ENCODE measurements at regions not wholly inside any gene's neighbourhood (a gene's known extent, or its start where the extent isn't known, plus 50 kb on each side); places are given as distances from the start of the nearest gene placed in this dataset.
"Not testable (repeated sequence)": the region's sequence is repeated elsewhere in the genome, so short reads cannot be mapped to it uniquely, and the experiment has no call there.

- Mint-ChIP-seq H3K27ac (no peak overlapping the region), H3K9me3 (peaks cover 2% of the 10 kb centered on the region), H3K27me3 (no peaks in the 10 kb centered on the region), H3K36me3 (no peaks in the 10 kb centered on the region), H3K4me3 (no peak overlapping the region), H3K4me1 (no peaks in the 10 kb centered on the region)
- ATAC-seq = no peak
These were observed 666.2 kb downstream of the TYW1 start for GRCh38 chr7:67662804-67663203.

GRCh38 chr7:67663644-67664043 is 667.0 kb downstream of the TYW1 start:
- Mint-ChIP-seq H3K4me1 (no peaks in the 10 kb centered on the region), H3K27me3 (no peaks in the 10 kb centered on the region), H3K27ac (no peak overlapping the region), H3K36me3 (no peaks in the 10 kb centered on the region), H3K9me3 (peaks cover 2% of the 10 kb centered on the region), H3K4me3 (no peak overlapping the region)
- no peak for ATAC-seq

- not testable (repeated sequence) for H3K4me3 Mint-ChIP-seq, H3K9me3 Mint-ChIP-seq, H3K36me3 Mint-ChIP-seq, ATAC-seq, H3K27ac Mint-ChIP-seq, H3K4me1 Mint-ChIP-seq, H3K27me3 Mint-ChIP-seq
These were observed 669.7 kb downstream of the TYW1 start for GRCh38 chr7:67666359-67666758.

GRCh38 chr7:67671006-67671548 is 674.4 kb downstream of the TYW1 start:
- H3K27ac Mint-ChIP-seq = no peak overlapping the region
- no peaks in the 10 kb centered on the region for H3K36me3 Mint-ChIP-seq
- no peaks in the 10 kb centered on the region for H3K4me1 Mint-ChIP-seq
- peaks cover 13% of the 10 kb centered on the region for H3K9me3 Mint-ChIP-seq
- no peaks in the 10 kb centered on the region for H3K27me3 Mint-ChIP-seq
- no peak for ATAC-seq
- no peak overlapping the region for H3K4me3 Mint-ChIP-seq

GRCh38 chr7:67673861-67674260 is 677.2 kb downstream of the TYW1 start:
- no peaks in the 10 kb centered on the region for H3K27me3 Mint-ChIP-seq
- no peaks in the 10 kb centered on the region for H3K4me1 Mint-ChIP-seq
- peaks cover 15% of the 10 kb centered on the region for H3K9me3 Mint-ChIP-seq
- no peaks in the 10 kb centered on the region for H3K36me3 Mint-ChIP-seq
- no peak overlapping the region for H3K4me3 Mint-ChIP-seq
- H3K27ac Mint-ChIP-seq = no peak overlapping the region
- ATAC-seq = no peak

- not testable (repeated sequence) for H3K4me3 Mint-ChIP-seq, H3K27ac Mint-ChIP-seq, ATAC-seq, H3K27me3 Mint-ChIP-seq, H3K4me1 Mint-ChIP-seq, H3K36me3 Mint-ChIP-seq
- peaks cover 12% of the 10 kb centered on the region for H3K9me3 Mint-ChIP-seq
These were observed 678.2 kb downstream of the TYW1 start for GRCh38 chr7:67674862-67675261.

GRCh38 chr7:67675971-67676370 is 679.3 kb downstream of the TYW1 start:
- no peaks in the 10 kb centered on the region for H3K4me1 Mint-ChIP-seq
- ATAC-seq = no peak
- H3K4me3 Mint-ChIP-seq = no peak overlapping the region
- H3K36me3 Mint-ChIP-seq = no peaks in the 10 kb centered on the region
- no peak overlapping the region for H3K27ac Mint-ChIP-seq
- peaks cover 14% of the 10 kb centered on the region for H3K9me3 Mint-ChIP-seq
- no peaks in the 10 kb centered on the region for H3K27me3 Mint-ChIP-seq

GRCh38 chr7:67678419-67678818 is 681.8 kb downstream of the TYW1 start:
- no peaks in the 10 kb centered on the region for H3K27me3 Mint-ChIP-seq
- no peak overlapping the region for H3K27ac Mint-ChIP-seq
- no peaks in the 10 kb centered on the region for H3K36me3 Mint-ChIP-seq

GRCh38 chr7:67683628-67684027 is 687.0 kb downstream of the TYW1 start:
- Mint-ChIP-seq H3K27ac (no peak overlapping the region), H3K27me3 (no peaks in the 10 kb centered on the region), H3K4me3 (no peak overlapping the region), H3K36me3 (no peaks in the 10 kb centered on the region), H3K9me3 (peaks cover 10% of the 10 kb centered on the region), H3K4me1 (no peaks in the 10 kb centered on the region)
- no peak for ATAC-seq

More at GRCh38 chr7:67678419-67678818, 681.8 kb downstream of the TYW1 start:
- no peak for ATAC-seq
- Mint-ChIP-seq H3K4me3 (no peak overlapping the region), H3K4me1 (no peaks in the 10 kb centered on the region), H3K9me3 (peaks cover 11% of the 10 kb centered on the region)

GRCh38 chr7:67690700-67691099 is 694.1 kb downstream of the TYW1 start:
- H3K27ac Mint-ChIP-seq = no peak overlapping the region
- H3K36me3 Mint-ChIP-seq = no peaks in the 10 kb centered on the region
- no peak overlapping the region for H3K4me3 Mint-ChIP-seq
- H3K27me3 Mint-ChIP-seq = peaks cover 16% of the 10 kb centered on the region
- peaks cover 11% of the 10 kb centered on the region for H3K9me3 Mint-ChIP-seq
- ATAC-seq = no peak
- no peaks in the 10 kb centered on the region for H3K4me1 Mint-ChIP-seq

GRCh38 chr7:67692425-67692824 is 695.8 kb downstream of the TYW1 start:
- H3K4me3 Mint-ChIP-seq = no peak overlapping the region
- H3K4me1 Mint-ChIP-seq = no peaks in the 10 kb centered on the region
- ATAC-seq = no peak
- no peak overlapping the region for H3K27ac Mint-ChIP-seq
- H3K9me3 Mint-ChIP-seq = peaks cover 14% of the 10 kb centered on the region
- peaks cover 16% of the 10 kb centered on the region for H3K27me3 Mint-ChIP-seq
- no peaks in the 10 kb centered on the region for H3K36me3 Mint-ChIP-seq

GRCh38 chr7:67696124-67696523 is 699.5 kb downstream of the TYW1 start:
- Mint-ChIP-seq H3K9me3 (peaks cover 22% of the 10 kb centered on the region), H3K27ac (no peak overlapping the region), H3K36me3 (no peaks in the 10 kb centered on the region), H3K4me1 (no peaks in the 10 kb centered on the region), H3K27me3 (peaks cover 12% of the 10 kb centered on the region), H3K4me3 (no peak overlapping the region)
- no peak for ATAC-seq

GRCh38 chr7:67696878-67697277 is 700.2 kb downstream of the TYW1 start:
- Mint-ChIP-seq H3K36me3 (no peaks in the 10 kb centered on the region), H3K9me3 (peaks cover 21% of the 10 kb centered on the region), H3K27ac (no peak overlapping the region), H3K4me3 (no peak overlapping the region), H3K4me1 (no peaks in the 10 kb centered on the region), H3K27me3 (peaks cover 9% of the 10 kb centered on the region)
- no peak for ATAC-seq

GRCh38 chr7:67698354-67698753 is 701.7 kb downstream of the TYW1 start:
- Mint-ChIP-seq H3K27ac (no peak overlapping the region), H3K36me3 (no peaks in the 10 kb centered on the region), H3K4me3 (no peak overlapping the region), H3K27me3 (peaks cover 9% of the 10 kb centered on the region), H3K9me3 (peaks cover 21% of the 10 kb centered on the region), H3K4me1 (no peaks in the 10 kb centered on the region)
- ATAC-seq = no peak

- Mint-ChIP-seq H3K27me3 (no peaks in the 10 kb centered on the region), H3K9me3 (peaks cover 8% of the 10 kb centered on the region), H3K4me3 (no peak overlapping the region), H3K4me1 (no peaks in the 10 kb centered on the region), H3K27ac (no peak overlapping the region), H3K36me3 (no peaks in the 10 kb centered on the region)
- no peak for ATAC-seq
These were observed 709.2 kb downstream of the TYW1 start for GRCh38 chr7:67705850-67706249.

GRCh38 chr7:67711706-67712105 is 715.1 kb downstream of the TYW1 start:
- no peak overlapping the region for H3K4me3 Mint-ChIP-seq
- peaks cover 8% of the 10 kb centered on the region for H3K9me3 Mint-ChIP-seq
- no peak for ATAC-seq
- no peaks in the 10 kb centered on the region for H3K36me3 Mint-ChIP-seq
- H3K27me3 Mint-ChIP-seq = no peaks in the 10 kb centered on the region
- H3K27ac Mint-ChIP-seq = no peak overlapping the region
- H3K4me1 Mint-ChIP-seq = no peaks in the 10 kb centered on the region

Data from stimulated activated memory B cell treated with anti-CD40 and anti-IgM and Interleukin-4, amounts not matched to agents 10 μg/mL and 1 μg/mL and 100 μg/mL, for 72 hours (primary cell).